ENCODE measurements at regions not wholly inside any gene's neighbourhood (a gene's known extent, or its start where the extent isn't known, plus 50 kb on each side); places are given as distances from the start of the nearest gene placed in this dataset.

DNA sequence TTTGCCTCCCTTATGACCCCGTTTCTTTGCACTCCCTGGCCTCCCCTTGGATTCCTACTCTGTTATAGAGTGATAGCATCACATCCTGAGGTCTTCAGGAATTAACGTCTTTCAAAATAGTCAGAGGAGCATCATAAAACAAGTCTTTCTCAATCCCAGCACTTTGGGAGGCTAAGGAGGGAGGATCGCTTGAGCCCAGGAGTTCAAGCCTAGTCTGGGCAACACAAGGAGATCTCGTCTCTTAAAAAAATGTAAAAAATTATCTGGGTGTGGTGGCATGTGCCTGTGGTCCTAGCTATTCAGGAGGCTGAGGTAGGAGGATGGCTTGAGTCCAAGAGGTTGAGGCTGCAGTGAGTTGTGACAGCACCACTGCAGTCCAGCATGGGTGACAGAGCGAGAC is 68.7 kb upstream of the AMPD3 start:
- no peak for TF ChIP-seq SMC3 (IDR thresholded peaks at IDR 0.05; ENCODE audit: low read depth, low read length)
- H2BK120ac ChIP-seq (ENCODE audit: low read depth, low read length): peak overlapping the region; percentile 87
- H3K9me3 ChIP-seq (ENCODE audit: control insufficient read depth, insufficient read depth, low read length): no peaks in the 10 kb centered on the region
- H3K27ac ChIP-seq (ENCODE audit: insufficient read depth, low read length): peak overlapping the region; percentile 92; the same call in 1 of the 2 replicates
- H3K4me3 ChIP-seq (ENCODE audit: insufficient read depth, low read depth, low read length): no peak overlapping the region
- 0 out of 3 replicates have a peak overlapping the region, but pooled peaks have one; percentile 50 for H2BK15ac ChIP-seq (ENCODE audit: low read depth, low read length)
- H3K4ac ChIP-seq (ENCODE audit: low read depth, low read length): peak overlapping the region; percentile 88
- no peaks in the 10 kb centered on the region for H3K27me3 ChIP-seq (ENCODE audit: control insufficient read depth, insufficient read depth, low read length)
- no peak overlapping the region for H2AFZ ChIP-seq (replicated peaks; ENCODE audit: low read length, poor library complexity)
- no peak overlapping the region for H4K8ac ChIP-seq (ENCODE audit: low read depth in 2 of 2, low read length in 2 of 2)
- H3K14ac ChIP-seq (replicated peaks; ENCODE audit: low read depth, low read length): peak overlapping the region; percentile 85
- no peaks in the 10 kb centered on the region for H4K20me1 ChIP-seq (ENCODE audit: insufficient read depth, low read length)
- DNase-seq: no peak
- in situ Hi-C loops (cut with MboI; ENCODE audit: low sequenced_read_pairs) (no loop called here), dilution Hi-C loops (cut with HindIII; ENCODE audit: low sequenced_read_pairs, unreplicated experiment) (no loop called here), intact Hi-C loops (cut with micrococcal nuclease) (no loop called here)
- no peak overlapping the region for H3K4me2 ChIP-seq (ENCODE audit: low read depth, low read length)
- no peak for ATAC-seq (ENCODE audit: low read depth)
- H3K56ac ChIP-seq (ENCODE audit: extremely low read depth, insufficient read depth, low read length): no peak overlapping the region
- H3K9me1 ChIP-seq (ENCODE audit: insufficient read depth, low read length): peaks cover 20% of the 10 kb centered on the region
- H4K91ac ChIP-seq (ENCODE audit: insufficient read depth, low read depth, low read length): no peak overlapping the region
- BruUV-seq (replicated peaks): no TSS peak
- H2BK20ac ChIP-seq (ENCODE audit: low read depth, low read length): peak overlapping the region; percentile 84
- no CpG with 5 or more reads among the region's 5 CpGs for WGBS, 2 experiments (ENCODE audit: extremely low coverage in 2 of 2, insufficient read length in 1 of 2)
- peaks cover 29% of the 10 kb centered on the region for H3K4me1 ChIP-seq (ENCODE audit: control insufficient read depth, insufficient read depth, low read length)
- CTCF ChIA-PET: interaction anchor here (1.4 kb wide), 1 partner anchor 20 kb away, joined by 6 read pairs; no protein-coding TSS in a partner anchor
- no peak overlapping the region for H3K23ac ChIP-seq (ENCODE audit: low read depth, low read length)
- no peak overlapping the region for H3K9ac ChIP-seq (ENCODE audit: low read depth, low read length)
- H3K79me1 ChIP-seq (ENCODE audit: low read depth in 1 of 2, low read length in 2 of 2): 0 out of 4 replicates have a peak, but pooled peaks cover 0 to 5% of the 10 kb centered on the region in 2 experiments
- H2BK5ac ChIP-seq (ENCODE audit: low read depth, low read length, poor library complexity, severe bottlenecking): no peak overlapping the region
- peak overlapping the region; percentile 43; the same call in 1 of the 2 replicates for H4K5ac ChIP-seq (ENCODE audit: low read depth, low read length)
- no peaks in the 10 kb centered on the region for H3K36me3 ChIP-seq (ENCODE audit: control insufficient read depth, insufficient read depth, low read length)
- POLR2A ChIA-PET (ENCODE audit: unreplicated experiment): interaction anchor here (0.5 to 1.3 kb wide), 2 partner anchors 11 to 81 kb away, joined by 5 to 18 read pairs; partner anchors contain the start of gene ADM
- no peak overlapping the region for H2AK9ac ChIP-seq (replicated peaks; ENCODE audit: low read depth, low read length, poor library complexity)
- peak overlapping the region; percentile 80 for H3K18ac ChIP-seq (ENCODE audit: low read depth, low read length)
- H2AK5ac ChIP-seq (ENCODE audit: low read depth, low read length): peak overlapping the region; percentile 65; the same call in 1 of the 2 replicates

All from IMR-90 (cell line).